Stimulated activated CD8-positive, alpha-beta memory T cell treated with anti-CD3 and anti-CD28 coated beads, Interleukin-12 subunit alpha, Interleukin-12 subunit beta, amount 100 ng/mL, for 1 hour (primary cell): ENCODE measurements at regions not wholly inside any gene's neighbourhood (a gene's known extent, or its start where the extent isn't known, plus 50 kb on each side); places are given as distances from the start of the nearest gene placed in this dataset.
"Not testable (repeated sequence)": the region's sequence is repeated elsewhere in the genome, so short reads cannot be mapped to it uniquely, and the experiment has no call there.

Source experiments
- DNase-seq: peaks from one replicate; pipeline ENCODE4 v3.0.0-alpha.2; 2020; ENCODE audit warnings: low read depth

GRCh38 chr6:28623242-28623641 lies 97.6 kb downstream of the GPX5 start:
- DNase-seq: not testable (repeated sequence)

GRCh38 chr6:28626386-28626785 lies 100.7 kb downstream of the GPX5 start:
- DNase-seq: not testable (repeated sequence)

- DNase-seq: no peak
Observed at GRCh38 chr6:28632326-28632851, 106.7 kb downstream of the GPX5 start.

GRCh38 chr6:28633445-28634215 lies 107.9 kb downstream of the GPX5 start:
- no peak for DNase-seq

GRCh38 chr6:28634411-28634760 lies 108.7 kb downstream of the GPX5 start:
- no peak for DNase-seq

- DNase-seq: no peak
Observed at GRCh38 chr6:28634761-28635546, 109.3 kb downstream of the GPX5 start.

GRCh38 chr6:28635547-28636158 lies 110.0 kb downstream of the GPX5 start:
- no peak for DNase-seq

GRCh38 chr6:28638787-28639430 lies 113.2 kb downstream of the GPX5 start:
- no peak for DNase-seq

- not testable (repeated sequence) for DNase-seq
Observed at GRCh38 chr6:28639445-28640290, 114.0 kb downstream of the GPX5 start.

- DNase-seq: no peak
Observed at GRCh38 chr6:28643017-28643740, 117.5 kb downstream of the GPX5 start.

GRCh38 chr6:28646650-28647049 lies 121.0 kb downstream of the GPX5 start:
- DNase-seq: no peak

GRCh38 chr6:28648035-28648877 lies 122.6 kb downstream of the GPX5 start:
- no peak for DNase-seq

- no peak for DNase-seq
Observed at GRCh38 chr6:28648878-28649375, 123.2 kb downstream of the GPX5 start.

- no peak for DNase-seq
Observed at GRCh38 chr6:28651161-28651560, 125.5 kb downstream of the GPX5 start.

- DNase-seq: no peak
Observed at GRCh38 chr6:28653876-28654275, 128.2 kb downstream of the GPX5 start.

- no peak for DNase-seq
Observed at GRCh38 chr6:28655164-28655563, 129.5 kb downstream of the GPX5 start.

- DNase-seq: no peak
Observed at GRCh38 chr6:28656715-28657114, 131.0 kb downstream of the GPX5 start.

GRCh38 chr6:28657381-28657768 lies 131.7 kb downstream of the GPX5 start:
- DNase-seq: no peak

- DNase-seq: no peak
Observed at GRCh38 chr6:28657769-28658465, 132.2 kb downstream of the GPX5 start.
